ENCODE measurements at regions not wholly inside any gene's neighbourhood (a gene's known extent, or its start where the extent isn't known, plus 50 kb on each side); places are given as distances from the start of the nearest gene placed in this dataset.
"Not testable (repeated sequence)": the region's sequence is repeated elsewhere in the genome, so short reads cannot be mapped to it uniquely, and the experiment has no call there.

GRCh38 chrX:45621376-45622041 lies 420.8 kb upstream of the DIPK2B start:
- no peak overlapping the region for H3K4me3 ChIP-seq (ENCODE audit: control insufficient read depth, low read depth, low read length)
- TF ChIP-seq CTCF (IDR thresholded peaks at IDR 0.05; ENCODE audit: control insufficient read depth, insufficient read depth, low read depth, low read length, missing control alignments) = no peak
- peak; percentile 37 for DNase-seq (ENCODE audit: low read depth)

GRCh38 chrX:45619290-45619689 lies 418.6 kb upstream of the DIPK2B start:
- DNase-seq (ENCODE audit: low read depth) = peak; percentile 29
- no peak for TF ChIP-seq CTCF (IDR thresholded peaks at IDR 0.05; ENCODE audit: control insufficient read depth, insufficient read depth, low read depth, low read length, missing control alignments)
- H3K4me3 ChIP-seq (ENCODE audit: control insufficient read depth, low read depth, low read length) = no peak overlapping the region

- DNase-seq (ENCODE audit: low read depth); H3K4me3 ChIP-seq (ENCODE audit: control insufficient read depth, low read depth, low read length): not testable (repeated sequence)
These were observed 414.9 kb upstream of the DIPK2B start for GRCh38 chrX:45615591-45615990.

GRCh38 chrX:45614853-45615252 lies 414.2 kb upstream of the DIPK2B start:
- no peak overlapping the region for H3K4me3 ChIP-seq (ENCODE audit: control insufficient read depth, low read depth, low read length)
- TF ChIP-seq CTCF (IDR thresholded peaks at IDR 0.05; ENCODE audit: control insufficient read depth, insufficient read depth, low read depth, low read length, missing control alignments) = no peak
- no peak for DNase-seq (ENCODE audit: low read depth)

- DNase-seq (ENCODE audit: low read depth) = no peak
- no peak overlapping the region for H3K4me3 ChIP-seq (ENCODE audit: control insufficient read depth, low read depth, low read length)
- TF ChIP-seq CTCF (IDR thresholded peaks at IDR 0.05; ENCODE audit: control insufficient read depth, insufficient read depth, low read depth, low read length, missing control alignments) = no peak
These were observed 401.5 kb upstream of the DIPK2B start for GRCh38 chrX:45602151-45602550.

- no peak overlapping the region for H3K4me3 ChIP-seq (ENCODE audit: control insufficient read depth, low read depth, low read length)
- DNase-seq (ENCODE audit: low read depth) = no peak
- no peak for TF ChIP-seq CTCF (IDR thresholded peaks at IDR 0.05; ENCODE audit: control insufficient read depth, insufficient read depth, low read depth, low read length, missing control alignments)
These were observed 400.4 kb upstream of the DIPK2B start for GRCh38 chrX:45601052-45601451.

- peak; percentile 87 for DNase-seq (ENCODE audit: low read depth)
- no peak overlapping the region for H3K4me3 ChIP-seq (ENCODE audit: control insufficient read depth, low read depth, low read length)
- TF ChIP-seq CTCF (IDR thresholded peaks at IDR 0.05; ENCODE audit: control insufficient read depth, insufficient read depth, low read depth, low read length, missing control alignments) = no peak
These were observed 398.2 kb upstream of the DIPK2B start for GRCh38 chrX:45598861-45599260.

Data from AG09309 (cell line).